ENCODE measurements at regions not wholly inside any gene's neighbourhood (a gene's known extent, or its start where the extent isn't known, plus 50 kb on each side); places are given as distances from the start of the nearest gene placed in this dataset.

- Histone ChIP-seq H3K9me3 (no peaks in the 10 kb centered on the region), H3K4me3 (no peak overlapping the region), H3K27ac (no peak overlapping the region), H3K27me3 (no peaks in the 10 kb centered on the region), H3K36me3 (no peaks in the 10 kb centered on the region), H3K4me1 (no peaks in the 10 kb centered on the region)
- no peak for DNase-seq (ENCODE audit: low spot score)
- TF ChIP-seq CTCF (IDR thresholded peaks at IDR 0.05), result no peak
Observed at GRCh38 chr14:28344381-28344780, 422.2 kb upstream of the FOXG1 start.

- H3K36me3 ChIP-seq, result no peaks in the 10 kb centered on the region
- H3K27me3 ChIP-seq, result no peaks in the 10 kb centered on the region
- TF ChIP-seq CTCF (IDR thresholded peaks at IDR 0.05), result no peak
- H3K4me1 ChIP-seq, result no peaks in the 10 kb centered on the region
- no peak overlapping the region for H3K27ac ChIP-seq
- no peaks in the 10 kb centered on the region for H3K9me3 ChIP-seq
- H3K4me3 ChIP-seq, result no peak overlapping the region
- DNase-seq (ENCODE audit: low spot score), result no peak
Observed at GRCh38 chr14:28348797-28349196, 417.8 kb upstream of the FOXG1 start.

GRCh38 chr14:28356819-28357218 lies 409.8 kb upstream of the FOXG1 start:
- no peaks in the 10 kb centered on the region for H3K36me3 ChIP-seq
- DNase-seq (ENCODE audit: low spot score), result no peak
- TF ChIP-seq CTCF (IDR thresholded peaks at IDR 0.05), result no peak
- H3K4me3 ChIP-seq, result no peak overlapping the region
- H3K9me3 ChIP-seq, result peaks cover 0 to 13% of the 10 kb centered on the region in 2 donors
- no peak overlapping the region for H3K27ac ChIP-seq
- H3K27me3 ChIP-seq, result no peaks in the 10 kb centered on the region
- no peaks in the 10 kb centered on the region for H3K4me1 ChIP-seq

GRCh38 chr14:28361486-28361885 lies 405.1 kb upstream of the FOXG1 start:
- no peaks in the 10 kb centered on the region for H3K4me1 ChIP-seq
- DNase-seq (ENCODE audit: low spot score), result no peak
- no peak overlapping the region for H3K4me3 ChIP-seq
- H3K9me3 ChIP-seq, result peaks cover 0 to 13% of the 10 kb centered on the region in 2 donors
- no peak overlapping the region for H3K27ac ChIP-seq
- TF ChIP-seq CTCF (IDR thresholded peaks at IDR 0.05), result no peak
- no peaks in the 10 kb centered on the region for H3K36me3 ChIP-seq
- no peaks in the 10 kb centered on the region for H3K27me3 ChIP-seq

GRCh38 chr14:28365510-28365909 lies 401.1 kb upstream of the FOXG1 start:
- no peaks in the 10 kb centered on the region for H3K36me3 ChIP-seq
- DNase-seq (ENCODE audit: low spot score), result no peak
- H3K4me3 ChIP-seq, result no peak overlapping the region
- no peak overlapping the region for H3K27ac ChIP-seq
- TF ChIP-seq CTCF (IDR thresholded peaks at IDR 0.05), result no peak
- H3K4me1 ChIP-seq, result no peaks in the 10 kb centered on the region
- peaks cover 0 to 13% of the 10 kb centered on the region in 2 donors for H3K9me3 ChIP-seq
- no peaks in the 10 kb centered on the region for H3K27me3 ChIP-seq

GRCh38 chr14:28373721-28374120 lies 392.9 kb upstream of the FOXG1 start:
- no peaks in the 10 kb centered on the region for H3K4me1 ChIP-seq
- H3K4me3 ChIP-seq, result no peak overlapping the region
- DNase-seq (ENCODE audit: low spot score), result no peak
- no peaks in the 10 kb centered on the region for H3K36me3 ChIP-seq
- no peaks in the 10 kb centered on the region for H3K9me3 ChIP-seq
- no peak for TF ChIP-seq CTCF (IDR thresholded peaks at IDR 0.05)
- H3K27me3 ChIP-seq, result no peaks in the 10 kb centered on the region
- H3K27ac ChIP-seq, result no peak overlapping the region

Data from right atrium auricular region (tissue), 2 donors.